Osteocyte (in vitro differentiated cells): ENCODE measurements at regions not wholly inside any gene's neighbourhood (a gene's known extent, or its start where the extent isn't known, plus 50 kb on each side); places are given as distances from the start of the nearest gene placed in this dataset.

Experiments
- DNase-seq: peaks from one replicate; pipeline ENCODE4 v3.0.0; 2021; ENCODE audit warnings: mixed read lengths; ENCODE audit not compliant: unreplicated experiment; ENCODE audit errors: extremely low spot score
- H3K27ac Mint-ChIP-seq: one replicate; pipeline ENCODE4 v1.8.0; 2021; ENCODE audit warnings: mild to moderate bottlenecking, mixed read lengths; ENCODE audit not compliant: unreplicated experiment
- H3K27me3 Mint-ChIP-seq: one replicate; pipeline ENCODE4 v1.8.0; 2021; ENCODE audit warnings: mixed read lengths; ENCODE audit not compliant: unreplicated experiment
- H3K36me3 Mint-ChIP-seq: one replicate; pipeline ENCODE4 v1.8.0; 2021; ENCODE audit warnings: mixed read lengths; ENCODE audit not compliant: unreplicated experiment
- H3K4me1 Mint-ChIP-seq: one replicate; pipeline ENCODE4 v1.8.0; 2021; ENCODE audit warnings: mixed read lengths; ENCODE audit not compliant: unreplicated experiment
- H3K4me3 Mint-ChIP-seq: one replicate; pipeline ENCODE4 v1.8.0; 2021; ENCODE audit warnings: mild to moderate bottlenecking, moderate library complexity, mixed read lengths; ENCODE audit not compliant: unreplicated experiment
- H3K9me3 Mint-ChIP-seq: one replicate; pipeline ENCODE4 v1.8.0; 2021; ENCODE audit warnings: mixed read lengths; ENCODE audit not compliant: unreplicated experiment
- TF ChIP-seq, protein P1 (sequence below): fragments of 200-600 bp; sonication (generic); IDR thresholded peaks from 2 replicates; pipeline ENCODE4 v1.5.0; 2021; ENCODE audit warnings: antibody characterized with exemption, mild to moderate bottlenecking, moderate library complexity

- Mint-ChIP-seq H3K36me3 (no peaks in the 10 kb centered on the region), H3K27ac (no peak overlapping the region), H3K4me3 (no peak overlapping the region), H3K27me3 (peaks cover 47% of the 10 kb centered on the region), H3K9me3 (no peaks in the 10 kb centered on the region), H3K4me1 (peaks cover 4% of the 10 kb centered on the region)
- no peak for DNase-seq
- TF ChIP-seq, protein P1, sequence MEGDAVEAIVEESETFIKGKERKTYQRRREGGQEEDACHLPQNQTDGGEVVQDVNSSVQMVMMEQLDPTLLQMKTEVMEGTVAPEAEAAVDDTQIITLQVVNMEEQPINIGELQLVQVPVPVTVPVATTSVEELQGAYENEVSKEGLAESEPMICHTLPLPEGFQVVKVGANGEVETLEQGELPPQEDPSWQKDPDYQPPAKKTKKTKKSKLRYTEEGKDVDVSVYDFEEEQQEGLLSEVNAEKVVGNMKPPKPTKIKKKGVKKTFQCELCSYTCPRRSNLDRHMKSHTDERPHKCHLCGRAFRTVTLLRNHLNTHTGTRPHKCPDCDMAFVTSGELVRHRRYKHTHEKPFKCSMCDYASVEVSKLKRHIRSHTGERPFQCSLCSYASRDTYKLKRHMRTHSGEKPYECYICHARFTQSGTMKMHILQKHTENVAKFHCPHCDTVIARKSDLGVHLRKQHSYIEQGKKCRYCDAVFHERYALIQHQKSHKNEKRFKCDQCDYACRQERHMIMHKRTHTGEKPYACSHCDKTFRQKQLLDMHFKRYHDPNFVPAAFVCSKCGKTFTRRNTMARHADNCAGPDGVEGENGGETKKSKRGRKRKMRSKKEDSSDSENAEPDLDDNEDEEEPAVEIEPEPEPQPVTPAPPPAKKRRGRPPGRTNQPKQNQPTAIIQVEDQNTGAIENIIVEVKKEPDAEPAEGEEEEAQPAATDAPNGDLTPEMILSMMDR, result no peak
Measured at GRCh38 chr2:126778561-126779501, 119.9 kb upstream of the TEX51 start.

- no peak overlapping the region for H3K4me3 Mint-ChIP-seq
- TF ChIP-seq, protein P1, result no peak
- H3K9me3 Mint-ChIP-seq, result no peaks in the 10 kb centered on the region
- H3K4me1 Mint-ChIP-seq, result peaks cover 4% of the 10 kb centered on the region
- H3K36me3 Mint-ChIP-seq, result no peaks in the 10 kb centered on the region
- H3K27ac Mint-ChIP-seq, result no peak overlapping the region
- no peak for DNase-seq
- H3K27me3 Mint-ChIP-seq, result peaks cover 37% of the 10 kb centered on the region
Measured at GRCh38 chr2:126781206-126781605, 117.5 kb upstream of the TEX51 start.

- TF ChIP-seq, protein P1, result no peak
- no peak overlapping the region for H3K27ac Mint-ChIP-seq
- peaks cover 4% of the 10 kb centered on the region for H3K4me1 Mint-ChIP-seq
- H3K27me3 Mint-ChIP-seq, result peaks cover 35% of the 10 kb centered on the region
- DNase-seq, result no peak
- no peak overlapping the region for H3K4me3 Mint-ChIP-seq
- H3K36me3 Mint-ChIP-seq, result no peaks in the 10 kb centered on the region
- H3K9me3 Mint-ChIP-seq, result no peaks in the 10 kb centered on the region
Measured at GRCh38 chr2:126781806-126782205, 116.9 kb upstream of the TEX51 start.

- H3K4me3 Mint-ChIP-seq, result no peak overlapping the region
- H3K9me3 Mint-ChIP-seq, result no peaks in the 10 kb centered on the region
- H3K27me3 Mint-ChIP-seq, result peaks cover 35% of the 10 kb centered on the region
- TF ChIP-seq, protein P1, result no peak
- H3K4me1 Mint-ChIP-seq, result no peaks in the 10 kb centered on the region
- no peak overlapping the region for H3K27ac Mint-ChIP-seq
- H3K36me3 Mint-ChIP-seq, result no peaks in the 10 kb centered on the region
- DNase-seq, result no peak
Measured at GRCh38 chr2:126782648-126783047, 116.0 kb upstream of the TEX51 start.

DNA sequence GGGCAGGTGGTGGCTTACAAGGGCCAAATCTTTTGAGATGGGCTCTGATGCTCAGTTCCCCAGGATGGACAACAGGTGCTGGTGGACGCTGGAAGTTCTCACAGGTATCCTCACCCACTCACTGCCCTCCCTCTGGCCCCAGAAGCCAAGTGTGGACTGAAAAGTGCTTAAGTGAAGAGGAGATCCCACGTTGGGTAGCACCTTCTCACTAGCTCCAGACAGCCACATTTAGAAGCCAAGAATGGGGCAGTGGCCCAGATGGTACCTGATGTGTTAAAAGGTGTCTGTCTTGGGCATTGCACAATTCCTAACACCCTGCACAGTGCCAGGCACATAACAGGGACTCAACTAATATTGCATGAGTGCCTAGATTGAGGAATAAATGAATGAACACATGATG, 115.3 kb upstream of the TEX51 start:
- Mint-ChIP-seq H3K27me3 (peaks cover 35% of the 10 kb centered on the region), H3K27ac (no peak overlapping the region), H3K4me1 (no peaks in the 10 kb centered on the region), H3K36me3 (no peaks in the 10 kb centered on the region), H3K4me3 (no peak overlapping the region), H3K9me3 (no peaks in the 10 kb centered on the region)
- TF ChIP-seq, protein P1, result no peak
- DNase-seq, result no peak
